ENCODE measurements at regions not wholly inside any gene's neighbourhood (a gene's known extent, or its start where the extent isn't known, plus 50 kb on each side); places are given as distances from the start of the nearest gene placed in this dataset.

DNA sequence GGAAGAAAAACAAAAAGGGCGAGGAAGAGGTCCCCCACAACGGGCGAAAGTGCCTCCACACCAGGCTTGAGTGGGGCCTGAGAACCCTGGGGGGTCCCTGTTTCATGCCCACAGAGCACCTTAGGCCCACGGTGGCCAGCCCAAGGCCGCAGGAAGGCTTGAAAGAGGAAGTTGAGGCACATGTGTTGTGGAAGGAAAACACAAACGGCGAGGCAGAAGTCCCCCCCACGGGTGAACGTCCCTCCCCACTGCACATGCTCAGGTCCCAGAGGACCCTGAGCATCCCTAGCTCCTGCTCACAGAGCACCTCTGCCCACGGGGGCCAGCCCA is 371.5 kb downstream of the ALG10 start:
- TF ChIP-seq, protein P1, sequence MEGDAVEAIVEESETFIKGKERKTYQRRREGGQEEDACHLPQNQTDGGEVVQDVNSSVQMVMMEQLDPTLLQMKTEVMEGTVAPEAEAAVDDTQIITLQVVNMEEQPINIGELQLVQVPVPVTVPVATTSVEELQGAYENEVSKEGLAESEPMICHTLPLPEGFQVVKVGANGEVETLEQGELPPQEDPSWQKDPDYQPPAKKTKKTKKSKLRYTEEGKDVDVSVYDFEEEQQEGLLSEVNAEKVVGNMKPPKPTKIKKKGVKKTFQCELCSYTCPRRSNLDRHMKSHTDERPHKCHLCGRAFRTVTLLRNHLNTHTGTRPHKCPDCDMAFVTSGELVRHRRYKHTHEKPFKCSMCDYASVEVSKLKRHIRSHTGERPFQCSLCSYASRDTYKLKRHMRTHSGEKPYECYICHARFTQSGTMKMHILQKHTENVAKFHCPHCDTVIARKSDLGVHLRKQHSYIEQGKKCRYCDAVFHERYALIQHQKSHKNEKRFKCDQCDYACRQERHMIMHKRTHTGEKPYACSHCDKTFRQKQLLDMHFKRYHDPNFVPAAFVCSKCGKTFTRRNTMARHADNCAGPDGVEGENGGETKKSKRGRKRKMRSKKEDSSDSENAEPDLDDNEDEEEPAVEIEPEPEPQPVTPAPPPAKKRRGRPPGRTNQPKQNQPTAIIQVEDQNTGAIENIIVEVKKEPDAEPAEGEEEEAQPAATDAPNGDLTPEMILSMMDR (conservative IDR thresholded peaks at IDR 0.05): no peak
- TF ChIP-seq ZFX (IDR thresholded peaks at IDR 0.05): no peak
- H3K27ac ChIP-seq: no peak overlapping the region

DNA sequence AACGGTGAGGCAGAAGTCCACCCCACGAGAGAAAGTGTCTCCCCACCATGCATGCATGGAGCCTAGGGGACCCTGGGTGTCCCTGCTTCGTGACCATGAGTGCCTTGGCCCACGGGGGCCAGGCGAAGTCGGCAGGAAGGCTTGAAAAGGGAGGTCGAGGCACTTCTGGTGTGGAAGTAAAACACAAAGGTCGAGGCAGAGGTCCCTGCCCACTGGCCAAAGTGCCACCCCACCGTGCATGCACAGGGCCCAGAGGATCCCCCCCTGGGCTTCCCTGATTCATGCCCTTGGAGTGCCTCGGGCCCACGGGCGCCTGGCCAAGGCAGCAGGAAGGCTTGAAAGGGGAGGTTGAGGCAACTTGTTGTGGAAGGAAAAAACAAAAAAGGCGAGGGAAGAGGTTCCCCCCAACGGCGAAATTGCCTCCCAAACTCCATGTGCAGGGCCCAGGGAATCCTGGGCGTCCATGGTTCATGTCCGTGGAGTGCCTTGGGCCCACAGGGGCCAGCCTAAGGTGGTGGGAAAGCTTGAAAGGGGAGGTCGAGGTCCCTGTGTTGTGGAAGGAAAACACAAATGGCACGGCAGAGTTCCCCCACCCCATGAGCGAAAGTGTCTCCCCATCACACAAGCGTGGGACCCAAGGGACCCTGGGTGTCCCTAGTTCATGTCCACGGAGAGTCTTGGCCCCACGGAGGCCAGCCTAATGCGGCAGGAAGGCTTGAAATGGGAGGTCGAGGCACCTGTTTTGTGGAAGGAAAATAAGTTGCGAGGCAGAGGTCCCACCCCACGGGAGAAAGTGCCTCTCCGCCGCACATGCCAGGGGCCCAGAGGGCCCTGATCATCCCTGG is 372.1 kb downstream of the ALG10 start:
- H3K27ac ChIP-seq: no peak overlapping the region
- no peak for TF ChIP-seq ZFX (IDR thresholded peaks at IDR 0.05)

DNA sequence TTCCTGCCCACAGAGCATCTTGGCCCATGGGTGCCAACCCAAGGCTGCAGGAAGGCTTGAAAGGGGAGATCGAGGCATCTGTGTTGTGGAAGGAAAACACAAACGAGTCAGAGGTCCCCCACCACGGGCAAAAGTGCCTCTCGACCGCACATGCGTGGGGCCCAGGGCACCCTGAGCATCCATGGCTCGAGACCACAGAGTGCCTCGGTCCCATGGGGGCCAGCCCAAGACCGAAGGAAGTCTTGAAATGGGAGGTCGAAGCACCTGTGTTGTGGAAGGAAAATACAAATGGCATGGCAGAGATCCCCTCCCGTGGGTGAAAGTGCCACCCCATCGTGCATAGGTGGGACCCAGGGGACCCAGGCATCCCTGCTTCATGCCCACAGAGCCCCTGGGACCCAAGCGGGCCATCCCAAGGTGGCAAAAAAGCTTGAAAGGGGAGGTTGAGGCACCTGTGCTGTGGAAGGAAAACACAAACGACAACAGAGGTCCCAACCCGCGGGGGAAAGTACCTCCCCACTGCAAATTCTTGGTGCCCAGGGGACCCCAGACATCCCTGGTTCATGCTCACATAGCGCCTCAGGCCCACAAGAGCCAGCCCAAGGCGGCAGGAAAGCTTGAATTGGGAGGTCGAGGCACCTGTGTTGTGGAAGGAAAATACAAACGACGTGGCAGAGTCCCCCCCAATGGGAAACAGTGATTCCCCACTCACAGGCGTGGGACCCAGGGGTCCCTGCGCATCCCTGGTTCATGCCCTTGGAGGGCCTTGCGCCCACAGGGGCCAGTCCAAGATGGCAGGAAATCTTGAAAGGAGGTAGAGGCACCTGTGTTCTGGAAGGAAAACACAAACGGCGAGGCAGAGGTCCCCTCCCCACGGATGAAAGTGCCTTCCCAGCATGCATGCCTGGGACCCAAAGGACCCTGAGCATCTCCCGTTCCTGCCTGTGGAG is 373.0 kb downstream of the ALG10 start:
- TF ChIP-seq, protein P1 (conservative IDR thresholded peaks at IDR 0.05): no peak
- TF ChIP-seq ZFX (IDR thresholded peaks at IDR 0.05): no peak
- no peak overlapping the region for H3K27ac ChIP-seq

DNA sequence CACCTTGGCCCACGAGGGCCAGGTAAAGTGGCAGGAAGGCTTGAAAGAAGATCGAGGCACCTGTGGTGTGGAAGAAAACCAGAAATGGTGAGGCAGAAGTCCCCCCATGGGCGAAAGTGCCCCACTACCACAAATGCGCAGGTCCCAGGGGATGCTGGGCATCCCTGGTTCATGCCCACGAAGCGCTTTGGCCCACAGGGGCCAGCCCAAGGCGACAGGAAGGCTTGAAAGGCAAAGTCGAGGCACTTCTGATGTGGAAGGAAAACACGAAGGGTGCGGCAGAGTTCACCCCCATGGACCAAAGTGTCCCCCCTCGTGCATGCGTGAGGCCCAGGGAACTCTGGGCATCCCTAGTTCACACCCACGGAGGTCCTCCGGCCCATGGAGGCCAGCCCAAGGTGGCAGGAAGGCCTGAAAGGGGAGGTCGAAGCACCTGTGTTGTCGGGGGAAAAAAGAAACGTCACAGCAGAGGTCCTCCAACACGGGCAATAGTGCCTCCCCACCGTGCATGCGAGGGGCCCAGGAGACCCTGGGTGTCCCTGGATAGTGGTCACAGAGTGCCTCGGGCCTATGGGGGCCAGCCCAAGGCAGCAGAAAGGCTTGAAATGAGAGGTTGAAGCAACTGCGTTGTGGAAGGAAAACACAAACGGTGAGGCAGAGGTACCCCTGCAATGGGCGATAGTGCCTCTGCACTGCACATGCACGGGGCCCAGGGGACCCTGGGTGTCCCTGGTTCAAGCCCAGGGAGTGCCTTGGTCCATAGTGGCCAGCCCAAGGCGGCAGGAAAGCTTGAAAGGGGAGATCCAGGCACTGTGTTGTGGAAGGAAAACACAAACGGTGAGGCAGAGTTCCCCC is 373.9 kb downstream of the ALG10 start:
- TF ChIP-seq, protein P1 (conservative IDR thresholded peaks at IDR 0.05): no peak
- no peak for TF ChIP-seq ZFX (IDR thresholded peaks at IDR 0.05)
- no peak overlapping the region for H3K27ac ChIP-seq

DNA sequence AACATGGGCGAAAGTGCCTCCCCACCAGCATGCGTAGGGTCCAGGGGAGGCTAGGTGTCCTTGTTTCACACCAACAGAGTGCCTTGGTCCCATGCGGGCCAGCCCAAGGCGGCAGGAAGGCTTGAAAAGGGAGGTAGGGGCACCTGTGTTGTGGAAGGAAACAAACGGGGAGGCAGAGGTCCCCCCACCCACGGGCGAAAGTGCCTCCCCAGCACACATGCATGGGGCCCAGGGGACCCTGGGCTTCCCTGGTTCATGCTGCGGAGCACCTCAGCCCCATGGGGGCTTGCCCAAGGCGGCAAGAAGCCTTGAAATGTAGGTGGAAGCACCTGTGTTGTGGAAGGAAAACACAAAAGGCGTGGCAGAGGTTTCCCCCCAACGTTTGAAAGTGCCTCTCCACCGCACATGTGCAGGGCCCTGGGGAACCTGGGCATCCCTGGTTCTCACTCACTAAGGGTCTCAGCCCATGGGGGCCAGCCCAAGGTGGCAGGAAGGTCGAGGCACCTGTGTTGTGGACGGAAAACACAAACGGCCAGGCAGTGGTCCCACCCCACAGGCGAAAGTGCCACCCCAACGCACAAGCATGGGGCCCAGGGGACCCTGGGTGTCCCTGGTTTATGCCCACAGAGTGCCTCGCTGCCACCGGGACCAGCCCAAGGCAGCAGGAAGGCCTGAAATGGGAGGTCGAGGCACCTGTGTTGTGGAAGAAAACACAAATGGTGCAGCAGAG is 374.7 kb downstream of the ALG10 start:
- H3K27ac ChIP-seq: no peak overlapping the region
- TF ChIP-seq ZFX (IDR thresholded peaks at IDR 0.05): no peak
- TF ChIP-seq, protein P1 (conservative IDR thresholded peaks at IDR 0.05): no peak

DNA sequence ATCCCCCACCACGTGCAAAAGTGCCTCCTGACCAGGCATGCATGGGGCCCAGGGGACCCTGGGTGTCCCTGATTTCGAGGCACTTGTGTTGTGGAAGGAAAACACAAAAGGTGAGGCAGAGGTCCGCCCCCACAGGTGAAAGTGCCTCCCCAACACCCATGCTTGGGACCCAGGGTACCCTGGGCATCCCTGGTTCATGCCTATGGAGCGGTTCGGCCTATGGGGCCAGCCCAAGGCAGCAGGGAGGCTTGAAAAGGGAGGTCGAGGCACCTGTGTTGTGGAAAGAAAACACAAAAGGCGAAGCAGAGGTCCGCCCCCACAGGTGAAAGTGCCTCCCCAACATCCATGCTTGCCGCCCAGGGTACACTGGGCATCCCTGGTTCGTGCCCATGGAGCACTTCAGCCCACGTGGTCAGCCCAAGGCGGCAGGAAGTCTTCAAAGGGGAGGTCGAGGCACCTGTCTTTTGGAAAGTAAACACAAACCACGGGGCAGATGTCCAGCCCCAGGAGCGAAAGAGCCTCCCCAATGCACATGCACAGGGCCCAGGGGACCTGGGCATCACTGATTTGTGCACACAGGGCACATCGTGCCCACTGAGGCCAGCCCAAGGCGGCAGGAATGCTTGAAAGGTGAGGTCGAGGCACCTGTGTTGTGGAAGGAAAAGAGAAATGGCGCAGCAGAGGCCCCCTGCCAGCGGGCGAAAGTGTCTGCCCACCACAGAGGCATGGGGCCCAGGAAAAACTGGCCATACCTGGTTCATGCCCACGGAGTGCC is 375.5 kb downstream of the ALG10 start:
- TF ChIP-seq ZFX (IDR thresholded peaks at IDR 0.05): no peak
- TF ChIP-seq, protein P1 (conservative IDR thresholded peaks at IDR 0.05): no peak
- no peak overlapping the region for H3K27ac ChIP-seq
